CD14-positive monocyte (primary cell): ENCODE measurements at regions not wholly inside any gene's neighbourhood (a gene's known extent, or its start where the extent isn't known, plus 50 kb on each side); places are given as distances from the start of the nearest gene placed in this dataset.

Experiments
- DNase-seq, 3 donors: peaks; one replicate each; pipeline ENCODE4 v3.0.0-alpha.2; 2011 to 2022
- H2AFZ ChIP-seq: 2 replicates; pipeline ENCODE4 v1.6.0; 2012; ENCODE audit warnings: mild to moderate bottlenecking, low read depth, low read length, inconsistent platforms; ENCODE audit not compliant: insufficient read depth, poor library complexity, severe bottlenecking
- H3K27ac ChIP-seq, 2 donors: 1 replicate in 1 of 2; 2 replicates in 1 of 2; pipeline ENCODE4 v1.5.1; 2012 to 2013; ENCODE audit warnings: low read length in 2 of 2, control low read depth in 1 of 2, inconsistent platforms in 1 of 2, low read depth in 1 of 2, mild to moderate bottlenecking in 1 of 2
- H3K27me3 ChIP-seq, 2 donors: one replicate each; pipeline versions ENCODE4 v1.6.0 to v1.6.1; 2011 to 2013; ENCODE audit warnings: low read length in 2 of 2; ENCODE audit not compliant: control insufficient read depth in 2 of 2, insufficient read depth in 2 of 2
- H3K36me3 ChIP-seq, 2 donors: replicated peaks in 1 of 2; 1 replicate in 1 of 2; 2 replicates in 1 of 2; pipeline versions ENCODE4 v1.5.1 to v1.6.1; 2012 to 2013; ENCODE audit warnings: low read length in 2 of 2, control low read depth in 1 of 2, inconsistent platforms in 1 of 2, mild to moderate bottlenecking in 1 of 2; ENCODE audit not compliant: insufficient read depth in 2 of 2, control insufficient read depth in 1 of 2
- H3K4me1 ChIP-seq, 2 donors: 1 replicate in 1 of 2; 2 replicates in 1 of 2; pipeline versions ENCODE4 v1.5.1 to v1.6.1; 2012 to 2013; ENCODE audit warnings: low read length in 2 of 2, control low read depth in 1 of 2, inconsistent platforms in 1 of 2, mild to moderate bottlenecking in 1 of 2, moderate library complexity in 1 of 2; ENCODE audit not compliant: insufficient read depth in 2 of 2, control insufficient read depth in 1 of 2
- H3K4me2 ChIP-seq: replicated peaks from 2 replicates; pipeline ENCODE3; 2012; ENCODE audit warnings: low read length, moderate library complexity, mild to moderate bottlenecking; ENCODE audit not compliant: poor library complexity, severe bottlenecking; ENCODE audit errors: extremely low read depth
- H3K4me3 ChIP-seq, 3 experiments: fragments of 200-600 bp in 1 of 3; sonication (generic) in 1 of 3; replicated peaks in 1 of 3; 1 replicate in 2 of 3; 2 replicates in 1 of 3; pipeline ENCODE4 v1.5.1; 2011 to 2013; ENCODE audit warnings: low read length in 3 of 3, mild to moderate bottlenecking in 3 of 3, control low read depth in 2 of 3, low read depth in 2 of 3, inconsistent platforms in 1 of 3, moderate library complexity in 1 of 3
- H3K79me2 ChIP-seq: 2 replicates; pipeline ENCODE4 v1.6.0; 2012; ENCODE audit warnings: mild to moderate bottlenecking, control low read depth, inconsistent platforms, low read length, moderate library complexity; ENCODE audit not compliant: insufficient read depth
- H3K9ac ChIP-seq: 2 replicates; pipeline ENCODE4 v1.6.0; 2017; ENCODE audit warnings: low read length, mild to moderate bottlenecking; ENCODE audit not compliant: insufficient read depth, poor library complexity, severe bottlenecking
- H3K9me3 ChIP-seq, 2 donors: replicated peaks in 1 of 2; 1 replicate in 1 of 2; 2 replicates in 1 of 2; pipeline versions ENCODE4 v1.5.1 to v1.6.1; 2012 to 2013; ENCODE audit warnings: low read length in 2 of 2, control low read depth in 1 of 2; ENCODE audit not compliant: control insufficient read depth in 1 of 2, insufficient read depth in 1 of 2
- H4K20me1 ChIP-seq: 2 replicates; pipeline ENCODE4 v1.6.0; 2012; ENCODE audit warnings: mild to moderate bottlenecking, low read length, control low read depth, moderate library complexity; ENCODE audit not compliant: insufficient read depth
- H3K27ac Mint-ChIP-seq, 7 donors: one replicate each; pipeline ENCODE4 v1.8.0; 2020; ENCODE audit warnings: mild to moderate bottlenecking in 7 of 7, mixed read lengths in 7 of 7, moderate library complexity in 6 of 7, inconsistent platforms in 2 of 7
- H3K27me3 Mint-ChIP-seq, 3 donors: one replicate each; pipeline ENCODE4 v1.8.0; 2021 to 2022; ENCODE audit warnings: low read depth in 3 of 3, mild to moderate bottlenecking in 3 of 3, mixed read lengths in 3 of 3, moderate library complexity in 3 of 3, inconsistent platforms in 1 of 3
- H3K36me3 Mint-ChIP-seq, 2 donors: one replicate each; pipeline ENCODE4 v1.8.0; 2020; ENCODE audit warnings: mixed read lengths in 2 of 2, inconsistent platforms in 1 of 2, mild to moderate bottlenecking in 1 of 2
- H3K4me1 Mint-ChIP-seq: one replicate; pipeline ENCODE4 v1.8.0; 2020; ENCODE audit warnings: mild to moderate bottlenecking, mixed read lengths
- H3K4me3 Mint-ChIP-seq, 2 donors: one replicate each; pipeline ENCODE4 v1.8.0; 2020; ENCODE audit warnings: mild to moderate bottlenecking in 2 of 2, mixed read lengths in 2 of 2, moderate library complexity in 1 of 2
- H3K9me3 Mint-ChIP-seq, 7 donors: one replicate each; pipeline ENCODE4 v1.8.0; 2020 to 2022; ENCODE audit warnings: mixed read lengths in 7 of 7, mild to moderate bottlenecking in 6 of 7, moderate library complexity in 6 of 7, inconsistent platforms in 2 of 7
- CTCF ChIP-seq: fragments of 200-600 bp; IDR thresholded peaks from one replicate; pipeline ENCODE4 v1.8.0; 2022; ENCODE audit warnings: antibody characterized with exemption, mild to moderate bottlenecking
- WGBS: methylation state at CpG from one replicate; pipeline ENCODE4 v1.1.5; 2013; ENCODE audit warnings: missing lambda C conversion rate; ENCODE audit not compliant: insufficient coverage; 5-methylcytosine and 5-hydroxymethylcytosine counted together
- intact Hi-C, 2 donors: fragments of 100-400 bp; cut with micrococcal nuclease; formaldehyde crosslinking; loops; one replicate each; pipeline versions ENCODE4 v1.15.0 to v1.15.1; 2023

- WGBS, result 93% methylated on average over 7 of the region's 7 CpGs
- Histone ChIP-seq H3K79me2 (no peaks in the 10 kb centered on the region), H3K27me3 (no peaks in the 10 kb centered on the region), H2AFZ (no peak overlapping the region), H3K4me3 (no peak overlapping the region), H3K4me1 (no peaks in the 10 kb centered on the region), H3K9ac (no peak overlapping the region), H3K36me3 (no peaks in the 10 kb centered on the region), H3K4me2 (no peak overlapping the region), H4K20me1 (no peaks in the 10 kb centered on the region), H3K9me3 (no peaks in the 10 kb centered on the region), H3K27ac (no peak overlapping the region)
- no peak for TF ChIP-seq CTCF
- Mint-ChIP-seq H3K4me1 (no peaks in the 10 kb centered on the region), H3K27ac (no peak overlapping the region), H3K27me3 (peaks cover 0 to 2% (median 0%) of the 10 kb centered on the region in 3 donors), H3K9me3 (peaks cover 0 to 7% (median 3%) of the 10 kb centered on the region in 7 donors), H3K4me3 (no peak overlapping the region), H3K36me3 (no peaks in the 10 kb centered on the region)
- intact Hi-C loops, result no loop called here
- DNase-seq, result no peak
These were observed 138.4 kb downstream of the PWWP3B start for GRCh38 chrX:106306391-106306947.

- peaks cover 0 to 3% of the 10 kb centered on the region in 2 donors for H3K9me3 ChIP-seq
- DNase-seq, result no peak
- no peaks in the 10 kb centered on the region for H4K20me1 ChIP-seq
- intact Hi-C loops, result no loop called here
- H3K4me3 ChIP-seq, result no peak overlapping the region
- H3K4me3 Mint-ChIP-seq, result no peak overlapping the region
- no peaks in the 10 kb centered on the region for H3K79me2 ChIP-seq
- H3K4me1 Mint-ChIP-seq, result no peaks in the 10 kb centered on the region
- no peaks in the 10 kb centered on the region for H3K27me3 ChIP-seq
- H3K27me3 Mint-ChIP-seq, result peaks cover 0 to 2% (median 0%) of the 10 kb centered on the region in 3 donors
- no peak overlapping the region for H2AFZ ChIP-seq
- H3K4me1 ChIP-seq, result no peaks in the 10 kb centered on the region
- no peak for TF ChIP-seq CTCF
- H3K36me3 Mint-ChIP-seq, result no peaks in the 10 kb centered on the region
- no peak overlapping the region for H3K27ac Mint-ChIP-seq
- no peak overlapping the region for H3K4me2 ChIP-seq
- no peak overlapping the region for H3K27ac ChIP-seq
- no peak overlapping the region for H3K9ac ChIP-seq
- H3K9me3 Mint-ChIP-seq, result peaks cover 0 to 6% (median 2%) of the 10 kb centered on the region in 7 donors
- no peaks in the 10 kb centered on the region for H3K36me3 ChIP-seq
These were observed 155.3 kb downstream of the PWWP3B start for GRCh38 chrX:106323357-106323756.
